Neural cell (in vitro differentiated cells): ENCODE measurements at regions not wholly inside any gene's neighbourhood (a gene's known extent, or its start where the extent isn't known, plus 50 kb on each side); places are given as distances from the start of the nearest gene placed in this dataset.

Source experiments
- EP300 ChIP-seq: fragments of 450-650 bp; conservative IDR thresholded peaks from 2 replicates; pipeline ENCODE4 v1.6.1; 2014; ENCODE audit warnings: antibody characterized with exemption, mild to moderate bottlenecking, moderate library complexity; ENCODE audit not compliant: poor library complexity, severe bottlenecking
- EZH2 ChIP-seq: fragments of 200-600, 300-800 bp; shearing (Covaris generic), sonication (generic); IDR thresholded peaks from 2 replicates; pipeline ENCODE4 v1.6.1; 2014; ENCODE audit warnings: antibody characterized with exemption, low read length, borderline replicate concordance, mild to moderate bottlenecking; ENCODE audit not compliant: insufficient read depth, poor library complexity, severe bottlenecking
- MXI1 ChIP-seq: fragments of 450-650 bp; conservative IDR thresholded peaks from 2 replicates; pipeline ENCODE4 v1.6.1; 2014; ENCODE audit warnings: antibody characterized with exemption, mild to moderate bottlenecking; ENCODE audit not compliant: poor library complexity, severe bottlenecking
- POLR2AphosphoS5 ChIP-seq: IDR thresholded peaks from 2 replicates; pipeline ENCODE4 v1.6.1; 2012
- RAD21 ChIP-seq: fragments of 450-650 bp; conservative IDR thresholded peaks from 2 replicates; pipeline ENCODE4 v1.6.1; 2014; ENCODE audit warnings: antibody characterized with exemption, mild to moderate bottlenecking, moderate library complexity
- SMC3 ChIP-seq: fragments of 450-650 bp; conservative IDR thresholded peaks from 2 replicates; pipeline ENCODE4 v1.6.1; 2014; ENCODE audit warnings: antibody characterized with exemption, mild to moderate bottlenecking, moderate library complexity; ENCODE audit not compliant: poor library complexity
- TAF1 ChIP-seq: IDR thresholded peaks from 2 replicates; pipeline ENCODE4 v1.6.1; 2012; ENCODE audit warnings: low read depth
- TF ChIP-seq, protein P1 (sequence below): fragments of 450-650 bp; IDR thresholded peaks from 2 replicates; pipeline ENCODE4 v1.5.1; 2014; ENCODE audit warnings: antibody characterized with exemption, mild to moderate bottlenecking, moderate library complexity; ENCODE audit not compliant: poor library complexity, severe bottlenecking
- TF ChIP-seq, protein P2 (sequence below): IDR thresholded peaks from 2 replicates; pipeline ENCODE4 v1.6.1; 2012; ENCODE audit warnings: borderline replicate concordance

DNA sequence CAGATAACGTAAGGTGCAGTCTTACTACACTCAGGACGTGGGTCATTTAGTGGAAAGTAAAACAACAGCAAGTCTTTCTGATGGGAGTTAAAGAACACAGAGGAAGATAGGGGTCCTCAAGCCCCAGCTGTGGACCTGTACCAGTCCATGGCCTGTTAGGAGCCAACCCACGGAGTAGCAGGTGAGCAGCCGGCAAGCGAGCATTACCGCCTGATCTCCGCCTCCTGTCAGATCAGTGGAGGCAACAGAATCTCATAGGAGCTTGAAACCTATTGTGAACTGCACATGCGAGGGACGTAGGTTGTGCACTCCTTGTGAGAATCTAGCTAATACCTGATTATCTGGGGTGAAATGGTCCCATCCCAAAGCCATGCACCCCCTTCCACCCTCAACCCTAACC, 1180.8 kb downstream of the FSTL5 start:
- TF ChIP-seq TAF1 (no peak), POLR2AphosphoS5 (no peak), EZH2 (no peak), MXI1 (no peak), EP300 (no peak), SMC3 (no peak), RAD21 (no peak)
- TF ChIP-seq, protein P1, sequence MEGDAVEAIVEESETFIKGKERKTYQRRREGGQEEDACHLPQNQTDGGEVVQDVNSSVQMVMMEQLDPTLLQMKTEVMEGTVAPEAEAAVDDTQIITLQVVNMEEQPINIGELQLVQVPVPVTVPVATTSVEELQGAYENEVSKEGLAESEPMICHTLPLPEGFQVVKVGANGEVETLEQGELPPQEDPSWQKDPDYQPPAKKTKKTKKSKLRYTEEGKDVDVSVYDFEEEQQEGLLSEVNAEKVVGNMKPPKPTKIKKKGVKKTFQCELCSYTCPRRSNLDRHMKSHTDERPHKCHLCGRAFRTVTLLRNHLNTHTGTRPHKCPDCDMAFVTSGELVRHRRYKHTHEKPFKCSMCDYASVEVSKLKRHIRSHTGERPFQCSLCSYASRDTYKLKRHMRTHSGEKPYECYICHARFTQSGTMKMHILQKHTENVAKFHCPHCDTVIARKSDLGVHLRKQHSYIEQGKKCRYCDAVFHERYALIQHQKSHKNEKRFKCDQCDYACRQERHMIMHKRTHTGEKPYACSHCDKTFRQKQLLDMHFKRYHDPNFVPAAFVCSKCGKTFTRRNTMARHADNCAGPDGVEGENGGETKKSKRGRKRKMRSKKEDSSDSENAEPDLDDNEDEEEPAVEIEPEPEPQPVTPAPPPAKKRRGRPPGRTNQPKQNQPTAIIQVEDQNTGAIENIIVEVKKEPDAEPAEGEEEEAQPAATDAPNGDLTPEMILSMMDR = no peak
- TF ChIP-seq, protein P2, sequence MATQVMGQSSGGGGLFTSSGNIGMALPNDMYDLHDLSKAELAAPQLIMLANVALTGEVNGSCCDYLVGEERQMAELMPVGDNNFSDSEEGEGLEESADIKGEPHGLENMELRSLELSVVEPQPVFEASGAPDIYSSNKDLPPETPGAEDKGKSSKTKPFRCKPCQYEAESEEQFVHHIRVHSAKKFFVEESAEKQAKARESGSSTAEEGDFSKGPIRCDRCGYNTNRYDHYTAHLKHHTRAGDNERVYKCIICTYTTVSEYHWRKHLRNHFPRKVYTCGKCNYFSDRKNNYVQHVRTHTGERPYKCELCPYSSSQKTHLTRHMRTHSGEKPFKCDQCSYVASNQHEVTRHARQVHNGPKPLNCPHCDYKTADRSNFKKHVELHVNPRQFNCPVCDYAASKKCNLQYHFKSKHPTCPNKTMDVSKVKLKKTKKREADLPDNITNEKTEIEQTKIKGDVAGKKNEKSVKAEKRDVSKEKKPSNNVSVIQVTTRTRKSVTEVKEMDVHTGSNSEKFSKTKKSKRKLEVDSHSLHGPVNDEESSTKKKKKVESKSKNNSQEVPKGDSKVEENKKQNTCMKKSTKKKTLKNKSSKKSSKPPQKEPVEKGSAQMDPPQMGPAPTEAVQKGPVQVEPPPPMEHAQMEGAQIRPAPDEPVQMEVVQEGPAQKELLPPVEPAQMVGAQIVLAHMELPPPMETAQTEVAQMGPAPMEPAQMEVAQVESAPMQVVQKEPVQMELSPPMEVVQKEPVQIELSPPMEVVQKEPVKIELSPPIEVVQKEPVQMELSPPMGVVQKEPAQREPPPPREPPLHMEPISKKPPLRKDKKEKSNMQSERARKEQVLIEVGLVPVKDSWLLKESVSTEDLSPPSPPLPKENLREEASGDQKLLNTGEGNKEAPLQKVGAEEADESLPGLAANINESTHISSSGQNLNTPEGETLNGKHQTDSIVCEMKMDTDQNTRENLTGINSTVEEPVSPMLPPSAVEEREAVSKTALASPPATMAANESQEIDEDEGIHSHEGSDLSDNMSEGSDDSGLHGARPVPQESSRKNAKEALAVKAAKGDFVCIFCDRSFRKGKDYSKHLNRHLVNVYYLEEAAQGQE = no peak
